Breast epithelium (tissue), 3 donors: ENCODE measurements at regions not wholly inside any gene's neighbourhood (a gene's known extent, or its start where the extent isn't known, plus 50 kb on each side); places are given as distances from the start of the nearest gene placed in this dataset.

Source experiments
- POLR2A ChIP-seq: fragments of 450-650 bp; IDR thresholded peaks from one replicate; pipeline ENCODE4 v1.6.1; 2016; ENCODE audit warnings: antibody characterized with exemption, mild to moderate bottlenecking, moderate library complexity
- TF ChIP-seq, protein P1 (sequence below), 3 donors: fragments of 450-650 bp; IDR thresholded peaks; one replicate each; pipeline ENCODE4 v1.5.1; 2016 to 2017; ENCODE audit warnings: antibody characterized with exemption in 3 of 3, mild to moderate bottlenecking in 3 of 3, moderate library complexity in 3 of 3

DNA sequence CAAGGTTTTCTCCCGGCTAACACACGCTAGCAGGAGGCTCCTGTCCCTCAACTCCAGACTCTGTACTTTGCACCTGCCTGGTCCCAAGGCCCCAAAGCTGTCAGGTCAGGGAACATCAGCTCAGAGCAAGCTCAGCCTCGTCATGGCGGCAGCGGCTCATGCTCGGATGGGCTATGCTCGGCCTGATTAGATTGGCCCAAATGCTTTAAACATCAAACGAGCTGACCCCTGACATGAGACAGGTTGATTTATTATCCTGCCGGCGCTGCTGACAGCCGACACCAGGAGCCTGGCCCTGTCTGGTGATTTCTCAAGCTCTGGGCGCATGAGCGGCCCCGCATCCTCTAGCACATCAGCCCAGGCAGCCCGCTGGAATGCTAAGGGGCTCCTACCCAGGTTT is 436.4 kb downstream of the EIPR1 start:
- TF ChIP-seq, protein P1, sequence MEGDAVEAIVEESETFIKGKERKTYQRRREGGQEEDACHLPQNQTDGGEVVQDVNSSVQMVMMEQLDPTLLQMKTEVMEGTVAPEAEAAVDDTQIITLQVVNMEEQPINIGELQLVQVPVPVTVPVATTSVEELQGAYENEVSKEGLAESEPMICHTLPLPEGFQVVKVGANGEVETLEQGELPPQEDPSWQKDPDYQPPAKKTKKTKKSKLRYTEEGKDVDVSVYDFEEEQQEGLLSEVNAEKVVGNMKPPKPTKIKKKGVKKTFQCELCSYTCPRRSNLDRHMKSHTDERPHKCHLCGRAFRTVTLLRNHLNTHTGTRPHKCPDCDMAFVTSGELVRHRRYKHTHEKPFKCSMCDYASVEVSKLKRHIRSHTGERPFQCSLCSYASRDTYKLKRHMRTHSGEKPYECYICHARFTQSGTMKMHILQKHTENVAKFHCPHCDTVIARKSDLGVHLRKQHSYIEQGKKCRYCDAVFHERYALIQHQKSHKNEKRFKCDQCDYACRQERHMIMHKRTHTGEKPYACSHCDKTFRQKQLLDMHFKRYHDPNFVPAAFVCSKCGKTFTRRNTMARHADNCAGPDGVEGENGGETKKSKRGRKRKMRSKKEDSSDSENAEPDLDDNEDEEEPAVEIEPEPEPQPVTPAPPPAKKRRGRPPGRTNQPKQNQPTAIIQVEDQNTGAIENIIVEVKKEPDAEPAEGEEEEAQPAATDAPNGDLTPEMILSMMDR (IDR thresholded peaks at IDR 0.05) = no peak
- TF ChIP-seq POLR2A = no peak
